ENCODE measurements at regions not wholly inside any gene's neighbourhood (a gene's known extent, or its start where the extent isn't known, plus 50 kb on each side); places are given as distances from the start of the nearest gene placed in this dataset.

DNA sequence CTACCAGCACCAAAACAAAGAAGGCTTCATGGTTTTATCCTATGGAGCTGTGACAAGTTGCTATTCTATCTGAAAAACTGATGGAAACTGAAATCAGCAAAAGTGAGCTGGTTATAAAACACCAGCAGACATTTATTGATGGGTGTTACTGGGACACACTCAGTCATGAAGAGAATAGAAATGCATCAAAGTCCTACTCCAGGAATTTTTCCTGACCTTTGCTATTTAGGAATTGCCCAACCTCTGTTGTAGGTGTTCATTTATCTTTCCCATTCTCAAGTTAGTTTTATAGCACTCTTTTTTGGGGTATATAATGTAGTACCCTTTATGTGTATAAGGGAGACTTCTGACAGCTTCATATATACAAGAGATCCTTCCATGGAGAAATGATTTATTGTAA lies 533.2 kb downstream of the REEP3 start:
- Mint-ChIP-seq H3K4me1 (peaks cover 5% of the 10 kb centered on the region), H3K27ac (no peak overlapping the region), H3K36me3 (ENCODE audit: low read depth) (no peaks in the 10 kb centered on the region), H3K4me3 (no peak overlapping the region), H3K27me3 (peaks cover 2% of the 10 kb centered on the region), H3K9me3 (no peaks in the 10 kb centered on the region)
- intact Hi-C loops (cut with micrococcal nuclease), result no loop called here
- TF ChIP-seq CTCF (IDR thresholded peaks at IDR 0.05), result no peak
- CTCF ChIA-PET, result interaction anchor here (1.3 kb wide), 1 partner anchor 13 kb away, joined by 3 read pairs; no protein-coding TSS in a partner anchor
- ATAC-seq (ENCODE audit: low read depth) (no peak), DNase-seq (no peak)
- POLR2A ChIA-PET, result interaction anchor here (0.6 kb wide), 1 partner anchor 11 kb away, joined by 3 read pairs; no protein-coding TSS in a partner anchor

GRCh38 chr10:64059884-64060283 lies 538.7 kb downstream of the REEP3 start:
- ATAC-seq (ENCODE audit: low read depth), result no peak
- Mint-ChIP-seq H3K4me3 (no peak overlapping the region), H3K36me3 (ENCODE audit: low read depth) (no peaks in the 10 kb centered on the region), H3K27ac (no peak overlapping the region), H3K9me3 (no peaks in the 10 kb centered on the region), H3K4me1 (no peaks in the 10 kb centered on the region), H3K27me3 (peaks cover 2% of the 10 kb centered on the region)
- ChIA-PET CTCF (no interaction called here), POLR2A (no interaction called here)
- intact Hi-C loops (cut with micrococcal nuclease), result no loop called here
- DNase-seq, result no peak
- no peak for TF ChIP-seq CTCF (IDR thresholded peaks at IDR 0.05)

- intact Hi-C loops (cut with micrococcal nuclease), result no loop called here
- Mint-ChIP-seq H3K4me1 (no peaks in the 10 kb centered on the region), H3K9me3 (no peaks in the 10 kb centered on the region), H3K36me3 (ENCODE audit: low read depth) (no peaks in the 10 kb centered on the region), H3K4me3 (no peak overlapping the region), H3K27ac (no peak overlapping the region), H3K27me3 (peaks cover 2% of the 10 kb centered on the region)
- no peak for DNase-seq
- ChIA-PET POLR2A (no interaction called here), CTCF (no interaction called here)
- no peak for ATAC-seq (ENCODE audit: low read depth)
- TF ChIP-seq CTCF (IDR thresholded peaks at IDR 0.05), result no peak
Observed at GRCh38 chr10:64060389-64060788, 539.2 kb downstream of the REEP3 start.

DNA sequence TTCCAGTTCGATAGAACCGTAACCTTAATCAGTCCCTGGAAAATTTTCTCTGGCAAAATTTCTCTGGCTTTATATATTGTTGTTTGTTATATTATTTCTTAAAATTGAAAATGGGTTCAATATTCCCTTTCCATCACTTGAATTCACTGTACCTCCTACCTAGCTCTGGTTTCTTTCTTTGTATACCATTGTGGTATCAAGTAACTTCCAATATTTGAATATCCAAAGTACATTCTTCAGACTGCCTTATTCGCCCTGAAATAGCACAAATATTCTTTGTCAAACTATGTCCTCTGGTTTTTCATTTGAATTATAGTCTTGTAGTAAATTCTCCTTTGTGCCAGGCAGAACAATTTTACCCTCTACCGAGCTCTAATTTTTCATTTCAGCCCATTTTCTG lies 541.6 kb downstream of the REEP3 start:
- ChIA-PET POLR2A (no interaction called here), CTCF (no interaction called here)
- intact Hi-C loops (cut with micrococcal nuclease), result no loop called here
- DNase-seq (no peak), ATAC-seq (ENCODE audit: low read depth) (no peak)
- no peaks in the 10 kb centered on the region for H3K36me3 Mint-ChIP-seq (ENCODE audit: low read depth)
- no peak overlapping the region for H3K27ac Mint-ChIP-seq
- H3K4me3 Mint-ChIP-seq, result no peak overlapping the region
- no peaks in the 10 kb centered on the region for H3K27me3 Mint-ChIP-seq
- TF ChIP-seq CTCF (IDR thresholded peaks at IDR 0.05), result no peak
- H3K4me1 Mint-ChIP-seq, result no peaks in the 10 kb centered on the region
- H3K9me3 Mint-ChIP-seq, result no peaks in the 10 kb centered on the region

- intact Hi-C loops (cut with micrococcal nuclease), result no loop called here
- CTCF ChIA-PET, result no interaction called here
- POLR2A ChIA-PET, result no interaction called here
- ATAC-seq (ENCODE audit: low read depth) (no peak), DNase-seq (no peak)
- H3K4me3 Mint-ChIP-seq, result no peak overlapping the region
- no peak for TF ChIP-seq CTCF (IDR thresholded peaks at IDR 0.05)
- no peak overlapping the region for H3K27ac Mint-ChIP-seq
- no peaks in the 10 kb centered on the region for H3K36me3 Mint-ChIP-seq (ENCODE audit: low read depth)
- H3K4me1 Mint-ChIP-seq, result no peaks in the 10 kb centered on the region
- H3K27me3 Mint-ChIP-seq, result no peaks in the 10 kb centered on the region
- H3K9me3 Mint-ChIP-seq, result no peaks in the 10 kb centered on the region
Observed at GRCh38 chr10:64067009-64067606, 545.9 kb downstream of the REEP3 start.
